ENCODE measurements at regions not wholly inside any gene's neighbourhood (a gene's known extent, or its start where the extent isn't known, plus 50 kb on each side); places are given as distances from the start of the nearest gene placed in this dataset.
"Not testable (repeated sequence)": the region's sequence is repeated elsewhere in the genome, so short reads cannot be mapped to it uniquely, and the experiment has no call there.

- H3K4me1 ChIP-seq (ENCODE audit: control insufficient read depth in 2 of 2, insufficient read depth in 2 of 2, low read length in 2 of 2): no peaks in the 10 kb centered on the region
- H3K4me1 Mint-ChIP-seq: no peaks in the 10 kb centered on the region
- H3K9ac ChIP-seq (ENCODE audit: low read length): no peak overlapping the region
- H4K20me1 ChIP-seq (ENCODE audit: control insufficient read depth, insufficient read depth, low read length, poor library complexity, severe bottlenecking): no peaks in the 10 kb centered on the region
- no peak overlapping the region for H3K4me3 Mint-ChIP-seq
- 93% methylated on average over 3 of the region's 4 CpGs for WGBS (ENCODE audit: insufficient coverage)
- peaks cover 0 to 12% (median 3%) of the 10 kb centered on the region in 3 donors for H3K9me3 ChIP-seq (ENCODE audit: control extremely low read depth in 1 of 3, control insufficient read depth in 2 of 3, insufficient read depth in 1 of 3, low read length in 2 of 3)
- H3K27ac ChIP-seq (ENCODE audit: low read length in 2 of 2): no peak overlapping the region
- H3K4me3 ChIP-seq (ENCODE audit: control extremely low read depth in 1 of 5, extremely low read depth in 1 of 5, insufficient read depth in 1 of 5, low read depth in 2 of 5, low read length in 4 of 5): no peak overlapping the region
- DNase-seq (no peak), ATAC-seq (ENCODE audit: low read depth) (no peak)
- H3K79me2 ChIP-seq (ENCODE audit: control insufficient read depth, insufficient read depth, low read length): no peaks in the 10 kb centered on the region
- H3K9me3 Mint-ChIP-seq (ENCODE audit: insufficient read depth): peaks cover 4% of the 10 kb centered on the region
- H3K27ac Mint-ChIP-seq: no peak overlapping the region
- intact Hi-C loops (cut with micrococcal nuclease): no loop called here
- H2AFZ ChIP-seq (ENCODE audit: insufficient read depth, low read depth, low read length, poor library complexity, severe bottlenecking): no peak overlapping the region
- POLR2A ChIA-PET: no interaction called here
- no peaks in the 10 kb centered on the region for H3K36me3 ChIP-seq (replicated peaks in 1 of 2; ENCODE audit: control extremely low read depth in 1 of 2, control insufficient read depth in 1 of 2, extremely low read depth in 1 of 2, insufficient read depth in 2 of 2, low read length in 1 of 2)
- peaks cover 3% of the 10 kb centered on the region for H3K27me3 Mint-ChIP-seq
- TF ChIP-seq, protein P1, sequence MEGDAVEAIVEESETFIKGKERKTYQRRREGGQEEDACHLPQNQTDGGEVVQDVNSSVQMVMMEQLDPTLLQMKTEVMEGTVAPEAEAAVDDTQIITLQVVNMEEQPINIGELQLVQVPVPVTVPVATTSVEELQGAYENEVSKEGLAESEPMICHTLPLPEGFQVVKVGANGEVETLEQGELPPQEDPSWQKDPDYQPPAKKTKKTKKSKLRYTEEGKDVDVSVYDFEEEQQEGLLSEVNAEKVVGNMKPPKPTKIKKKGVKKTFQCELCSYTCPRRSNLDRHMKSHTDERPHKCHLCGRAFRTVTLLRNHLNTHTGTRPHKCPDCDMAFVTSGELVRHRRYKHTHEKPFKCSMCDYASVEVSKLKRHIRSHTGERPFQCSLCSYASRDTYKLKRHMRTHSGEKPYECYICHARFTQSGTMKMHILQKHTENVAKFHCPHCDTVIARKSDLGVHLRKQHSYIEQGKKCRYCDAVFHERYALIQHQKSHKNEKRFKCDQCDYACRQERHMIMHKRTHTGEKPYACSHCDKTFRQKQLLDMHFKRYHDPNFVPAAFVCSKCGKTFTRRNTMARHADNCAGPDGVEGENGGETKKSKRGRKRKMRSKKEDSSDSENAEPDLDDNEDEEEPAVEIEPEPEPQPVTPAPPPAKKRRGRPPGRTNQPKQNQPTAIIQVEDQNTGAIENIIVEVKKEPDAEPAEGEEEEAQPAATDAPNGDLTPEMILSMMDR (IDR thresholded peaks at IDR 0.05): no peak
- TF ChIP-seq EZH2 (IDR thresholded peaks at IDR 0.05; ENCODE audit: borderline replicate concordance, insufficient read depth, low read depth, low read length, poor library complexity, severe bottlenecking): no peak
- H3K4me2 ChIP-seq (replicated peaks; ENCODE audit: low read depth, low read length, poor library complexity, severe bottlenecking): no peak overlapping the region
- CTCF ChIA-PET: no interaction called here
- no peaks in the 10 kb centered on the region for H3K27me3 ChIP-seq (replicated peaks in 1 of 4; ENCODE audit: control extremely low read depth in 1 of 4, control insufficient read depth in 3 of 4, insufficient read depth in 4 of 4, low read length in 3 of 4)
Observed at GRCh38 chr7:156374335-156374734, 266.2 kb upstream of the RNF32 start.

- ATAC-seq (ENCODE audit: low read depth); H3K9ac ChIP-seq (ENCODE audit: low read length); H3K9me3 Mint-ChIP-seq (ENCODE audit: insufficient read depth); H3K4me1 Mint-ChIP-seq; DNase-seq; H3K27ac ChIP-seq (ENCODE audit: low read length in 2 of 2); intact Hi-C loops (cut with micrococcal nuclease); H3K36me3 ChIP-seq (replicated peaks in 1 of 2; ENCODE audit: control extremely low read depth in 1 of 2, control insufficient read depth in 1 of 2, extremely low read depth in 1 of 2, insufficient read depth in 2 of 2, low read length in 1 of 2); H3K4me2 ChIP-seq (replicated peaks; ENCODE audit: low read depth, low read length, poor library complexity, severe bottlenecking); H2AFZ ChIP-seq (ENCODE audit: insufficient read depth, low read depth, low read length, poor library complexity, severe bottlenecking); H3K27me3 Mint-ChIP-seq; H3K4me1 ChIP-seq (ENCODE audit: control insufficient read depth in 2 of 2, insufficient read depth in 2 of 2, low read length in 2 of 2); H3K27ac Mint-ChIP-seq; POLR2A ChIA-PET; H3K4me3 ChIP-seq (ENCODE audit: control extremely low read depth in 1 of 5, extremely low read depth in 1 of 5, insufficient read depth in 1 of 5, low read depth in 2 of 5, low read length in 4 of 5); H3K4me3 Mint-ChIP-seq; H3K79me2 ChIP-seq (ENCODE audit: control insufficient read depth, insufficient read depth, low read length); H3K27me3 ChIP-seq (replicated peaks in 1 of 4; ENCODE audit: control extremely low read depth in 1 of 4, control insufficient read depth in 3 of 4, insufficient read depth in 4 of 4, low read length in 3 of 4); CTCF ChIA-PET; H4K20me1 ChIP-seq (ENCODE audit: control insufficient read depth, insufficient read depth, low read length, poor library complexity, severe bottlenecking): not testable (repeated sequence)
- no CpG with 5 or more reads among the region's 6 CpGs for WGBS (ENCODE audit: insufficient coverage)
- peaks cover 0 to 19% (median 3%) of the 10 kb centered on the region in 3 donors for H3K9me3 ChIP-seq (ENCODE audit: control extremely low read depth in 1 of 3, control insufficient read depth in 2 of 3, insufficient read depth in 1 of 3, low read length in 2 of 3)
Observed at GRCh38 chr7:156369929-156370328, 270.6 kb upstream of the RNF32 start.

Measured in B cell (primary cell).